Esophagus squamous epithelium (tissue), 4 donors: ENCODE measurements at regions not wholly inside any gene's neighbourhood (a gene's known extent, or its start where the extent isn't known, plus 50 kb on each side); places are given as distances from the start of the nearest gene placed in this dataset.

Experiments used
- POLR2A ChIP-seq, 4 donors: fragments of 450-650 bp; IDR thresholded peaks; one replicate each; pipeline ENCODE4 v1.6.1; 2017; ENCODE audit warnings: antibody characterized with exemption in 4 of 4, mild to moderate bottlenecking in 4 of 4, moderate library complexity in 3 of 4
- TF ChIP-seq, protein P1 (sequence below), 6 experiments: fragments of 450-650 bp in 4 of 6; fragments of 200-600 bp in 2 of 6; sonication (generic) in 2 of 6; IDR thresholded peaks; one replicate each; pipeline ENCODE4 v1.5.1; 2016 to 2019; ENCODE audit warnings: antibody characterized with exemption in 6 of 6, mild to moderate bottlenecking in 4 of 6, moderate library complexity in 4 of 6

DNA sequence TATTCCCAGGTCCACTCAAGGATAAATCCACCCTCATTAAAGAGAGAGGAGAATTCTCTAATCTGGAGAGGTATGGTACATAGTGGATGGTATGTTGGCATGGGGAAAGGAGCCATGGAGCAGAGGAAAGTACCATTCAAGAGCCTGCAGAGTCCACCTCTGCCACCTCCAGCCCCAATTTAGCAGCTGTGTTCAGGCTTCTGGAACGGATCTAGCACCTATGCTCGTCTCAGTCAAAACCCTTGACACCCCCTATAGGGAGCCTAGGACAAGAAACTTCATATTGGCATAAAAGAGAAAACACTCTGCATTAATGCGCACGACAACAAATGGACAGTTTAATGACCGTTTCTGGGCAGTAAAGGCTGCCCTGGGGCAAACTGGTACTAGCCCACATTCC is 161.1 kb upstream of the FAM78B start:
- TF ChIP-seq, protein P1, sequence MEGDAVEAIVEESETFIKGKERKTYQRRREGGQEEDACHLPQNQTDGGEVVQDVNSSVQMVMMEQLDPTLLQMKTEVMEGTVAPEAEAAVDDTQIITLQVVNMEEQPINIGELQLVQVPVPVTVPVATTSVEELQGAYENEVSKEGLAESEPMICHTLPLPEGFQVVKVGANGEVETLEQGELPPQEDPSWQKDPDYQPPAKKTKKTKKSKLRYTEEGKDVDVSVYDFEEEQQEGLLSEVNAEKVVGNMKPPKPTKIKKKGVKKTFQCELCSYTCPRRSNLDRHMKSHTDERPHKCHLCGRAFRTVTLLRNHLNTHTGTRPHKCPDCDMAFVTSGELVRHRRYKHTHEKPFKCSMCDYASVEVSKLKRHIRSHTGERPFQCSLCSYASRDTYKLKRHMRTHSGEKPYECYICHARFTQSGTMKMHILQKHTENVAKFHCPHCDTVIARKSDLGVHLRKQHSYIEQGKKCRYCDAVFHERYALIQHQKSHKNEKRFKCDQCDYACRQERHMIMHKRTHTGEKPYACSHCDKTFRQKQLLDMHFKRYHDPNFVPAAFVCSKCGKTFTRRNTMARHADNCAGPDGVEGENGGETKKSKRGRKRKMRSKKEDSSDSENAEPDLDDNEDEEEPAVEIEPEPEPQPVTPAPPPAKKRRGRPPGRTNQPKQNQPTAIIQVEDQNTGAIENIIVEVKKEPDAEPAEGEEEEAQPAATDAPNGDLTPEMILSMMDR (IDR thresholded peaks at IDR 0.05), result no peak
- TF ChIP-seq POLR2A (IDR thresholded peaks at IDR 0.05), result no peak
